CD4-positive, alpha-beta memory T cell (primary cell): ENCODE measurements at regions not wholly inside any gene's neighbourhood (a gene's known extent, or its start where the extent isn't known, plus 50 kb on each side); places are given as distances from the start of the nearest gene placed in this dataset.

ENCODE experiments used
- CTCF ChIA-PET: fragments of 350-600 bp; sonication (Branson Sonifier 250); formaldehyde crosslinking; loops from one replicate; lab custom pipeline; 2021; ENCODE audit warnings: inconsistent platforms; ENCODE audit not compliant: partially characterized antibody; lab: Charles Lee
- POLR2A ChIA-PET: fragments of 350-600 bp; sonication (Branson Sonifier 250); formaldehyde crosslinking; loops from one replicate; lab custom pipeline; 2021; ENCODE audit not compliant: partially characterized antibody; lab: Charles Lee
- DNase-seq, 5 donors: peaks; one replicate each; pipeline versions ENCODE4 v3.0.0 to v3.0.0-alpha.2; 2020 to 2022; ENCODE audit warnings: mixed read lengths in 1 of 5
- H3K27ac ChIP-seq: one replicate; pipeline ENCODE4 v1.7.0; 2013; ENCODE audit warnings: low read depth, low read length
- H3K27me3 ChIP-seq: 2 replicates; pipeline ENCODE4 v1.7.0; 2013; ENCODE audit warnings: mild to moderate bottlenecking, low read length, moderate library complexity; ENCODE audit not compliant: insufficient read depth
- H3K36me3 ChIP-seq: 2 replicates; pipeline ENCODE4 v1.7.0; 2013; ENCODE audit warnings: mild to moderate bottlenecking, low read length, moderate library complexity; ENCODE audit not compliant: insufficient read depth
- H3K4me1 ChIP-seq: 2 replicates; pipeline ENCODE4 v1.7.0; 2013; ENCODE audit warnings: mild to moderate bottlenecking, low read length, moderate library complexity; ENCODE audit not compliant: insufficient read depth
- H3K4me3 ChIP-seq, 2 donors: one replicate each; pipeline ENCODE4 v1.7.0; 2013; ENCODE audit warnings: low read length in 2 of 2, mild to moderate bottlenecking in 1 of 2
- H3K9me3 ChIP-seq, 2 donors: one replicate each; pipeline ENCODE4 v1.7.0; 2013; ENCODE audit warnings: low read length in 2 of 2, control low read depth in 1 of 2; ENCODE audit not compliant: control insufficient read depth in 1 of 2
- H3K27ac Mint-ChIP-seq, 7 donors: one replicate each; pipeline ENCODE4 v1.8.0; 2020 to 2021; ENCODE audit warnings: mixed read lengths in 7 of 7, mild to moderate bottlenecking in 6 of 7, inconsistent platforms in 3 of 7, moderate library complexity in 3 of 7
- H3K27me3 Mint-ChIP-seq, 2 donors: one replicate each; pipeline ENCODE4 v1.8.0; 2020 to 2021; ENCODE audit warnings: mixed read lengths in 2 of 2
- H3K36me3 Mint-ChIP-seq, 2 donors: one replicate each; pipeline ENCODE4 v1.8.0; 2020 to 2021; ENCODE audit warnings: mixed read lengths in 2 of 2, inconsistent platforms in 1 of 2, mild to moderate bottlenecking in 1 of 2
- H3K4me1 Mint-ChIP-seq, 4 donors: one replicate each; pipeline ENCODE4 v1.8.0; 2020 to 2021; ENCODE audit warnings: mixed read lengths in 4 of 4, mild to moderate bottlenecking in 1 of 4
- H3K4me3 Mint-ChIP-seq, 8 donors: one replicate each; pipeline ENCODE4 v1.8.0; 2020 to 2021; ENCODE audit warnings: mixed read lengths in 8 of 8, mild to moderate bottlenecking in 7 of 8, moderate library complexity in 6 of 8, inconsistent platforms in 3 of 8
- H3K9me3 Mint-ChIP-seq, 8 donors: one replicate each; pipeline ENCODE4 v1.8.0; 2020 to 2021; ENCODE audit warnings: mixed read lengths in 8 of 8, mild to moderate bottlenecking in 5 of 8, inconsistent platforms in 3 of 8, moderate library complexity in 1 of 8
- intact Hi-C: fragments of 100-400 bp; cut with micrococcal nuclease; formaldehyde crosslinking; loops from one replicate; pipeline ENCODE4 v1.15.1; 2023

GRCh38 chr14:104280085-104280901 lies 141.9 kb downstream of the KIF26A start:
- Mint-ChIP-seq H3K9me3 (peaks cover 0 to 2% (median 0%) of the 10 kb centered on the region in 8 donors), H3K4me1 (no peaks in the 10 kb centered on the region), H3K4me3 (no peak overlapping the region), H3K27me3 (peaks cover 5 to 12% of the 10 kb centered on the region in 2 donors), H3K36me3 (no peaks in the 10 kb centered on the region), H3K27ac (no peak overlapping the region)
- no peak for DNase-seq
- H3K4me1 ChIP-seq = no peaks in the 10 kb centered on the region
- no peak overlapping the region for H3K4me3 ChIP-seq
- H3K27me3 ChIP-seq = no peaks in the 10 kb centered on the region
- ChIA-PET POLR2A (no interaction called here), CTCF (no interaction called here)
- no peaks in the 10 kb centered on the region for H3K9me3 ChIP-seq
- no peaks in the 10 kb centered on the region for H3K36me3 ChIP-seq
- H3K27ac ChIP-seq = no peak overlapping the region
- intact Hi-C loops = no loop called here

GRCh38 chr14:104280902-104281767 lies 142.7 kb downstream of the KIF26A start:
- Mint-ChIP-seq H3K4me3 (no peak overlapping the region), H3K36me3 (no peaks in the 10 kb centered on the region), H3K4me1 (no peaks in the 10 kb centered on the region), H3K9me3 (peaks cover 0 to 2% (median 0%) of the 10 kb centered on the region in 8 donors), H3K27me3 (peaks cover 5 to 12% of the 10 kb centered on the region in 2 donors), H3K27ac (no peak overlapping the region)
- Histone ChIP-seq H3K9me3 (no peaks in the 10 kb centered on the region), H3K4me1 (no peaks in the 10 kb centered on the region), H3K36me3 (no peaks in the 10 kb centered on the region), H3K27ac (no peak overlapping the region), H3K27me3 (no peaks in the 10 kb centered on the region), H3K4me3 (no peak overlapping the region)
- ChIA-PET CTCF (no interaction called here), POLR2A (no interaction called here)
- DNase-seq = no peak
- intact Hi-C loops = no loop called here

GRCh38 chr14:104281768-104282301 lies 143.4 kb downstream of the KIF26A start:
- H3K4me3 Mint-ChIP-seq = no peak overlapping the region
- H3K27ac Mint-ChIP-seq = no peak overlapping the region
- peaks cover 4 to 10% of the 10 kb centered on the region in 2 donors for H3K27me3 Mint-ChIP-seq
- intact Hi-C loops = no loop called here
- Histone ChIP-seq H3K36me3 (no peaks in the 10 kb centered on the region), H3K27ac (no peak overlapping the region), H3K9me3 (no peaks in the 10 kb centered on the region), H3K4me1 (no peaks in the 10 kb centered on the region), H3K4me3 (no peak overlapping the region), H3K27me3 (no peaks in the 10 kb centered on the region)
- no peaks in the 10 kb centered on the region for H3K36me3 Mint-ChIP-seq
- DNase-seq = no peak
- no peaks in the 10 kb centered on the region for H3K9me3 Mint-ChIP-seq
- no peaks in the 10 kb centered on the region for H3K4me1 Mint-ChIP-seq
- POLR2A ChIA-PET = no interaction called here
- CTCF ChIA-PET = no interaction called here

GRCh38 chr14:104282332-104283196 lies 144.2 kb downstream of the KIF26A start:
- H3K4me1 ChIP-seq = no peaks in the 10 kb centered on the region
- Mint-ChIP-seq H3K27me3 (peaks cover 4 to 7% of the 10 kb centered on the region in 2 donors), H3K27ac (peak overlapping the region in 2 of 7 donors; percentile 23 to 66), H3K9me3 (no peaks in the 10 kb centered on the region), H3K4me3 (no peak overlapping the region), H3K36me3 (no peaks in the 10 kb centered on the region), H3K4me1 (no peaks in the 10 kb centered on the region)
- intact Hi-C loops = no loop called here
- H3K27ac ChIP-seq = no peak overlapping the region
- ChIA-PET CTCF (no interaction called here), POLR2A (no interaction called here)
- no peaks in the 10 kb centered on the region for H3K27me3 ChIP-seq
- no peak overlapping the region for H3K4me3 ChIP-seq
- no peak for DNase-seq
- no peaks in the 10 kb centered on the region for H3K36me3 ChIP-seq
- H3K9me3 ChIP-seq = no peaks in the 10 kb centered on the region

- Mint-ChIP-seq H3K27me3 (peaks cover 2 to 4% of the 10 kb centered on the region in 2 donors), H3K27ac (no peak overlapping the region), H3K4me3 (no peak overlapping the region), H3K4me1 (no peaks in the 10 kb centered on the region), H3K36me3 (no peaks in the 10 kb centered on the region), H3K9me3 (peaks cover 0 to 1% (median 0%) of the 10 kb centered on the region in 8 donors)
- intact Hi-C loops = no loop called here
- no peaks in the 10 kb centered on the region for H3K36me3 ChIP-seq
- DNase-seq = no peak
- H3K27me3 ChIP-seq = no peaks in the 10 kb centered on the region
- H3K9me3 ChIP-seq = no peaks in the 10 kb centered on the region
- no peak overlapping the region for H3K27ac ChIP-seq
- no peaks in the 10 kb centered on the region for H3K4me1 ChIP-seq
- no peak overlapping the region for H3K4me3 ChIP-seq
- ChIA-PET POLR2A (no interaction called here), CTCF (no interaction called here)
Observed at GRCh38 chr14:104283197-104284106, 145.1 kb downstream of the KIF26A start.

- Histone ChIP-seq H3K27ac (no peak overlapping the region), H3K4me1 (no peaks in the 10 kb centered on the region), H3K27me3 (no peaks in the 10 kb centered on the region), H3K9me3 (no peaks in the 10 kb centered on the region), H3K36me3 (no peaks in the 10 kb centered on the region), H3K4me3 (no peak overlapping the region)
- H3K27ac Mint-ChIP-seq = no peak overlapping the region
- H3K9me3 Mint-ChIP-seq = peaks cover 0 to 4% (median 0%) of the 10 kb centered on the region in 8 donors
- H3K4me1 Mint-ChIP-seq = no peaks in the 10 kb centered on the region
- peaks cover 0 to 4% of the 10 kb centered on the region in 2 donors for H3K27me3 Mint-ChIP-seq
- ChIA-PET CTCF (no interaction called here), POLR2A (no interaction called here)
- H3K4me3 Mint-ChIP-seq = no peak overlapping the region
- DNase-seq = no peak
- intact Hi-C loops = no loop called here
- no peaks in the 10 kb centered on the region for H3K36me3 Mint-ChIP-seq
Observed at GRCh38 chr14:104284107-104284592, 145.8 kb downstream of the KIF26A start.
